ENCODE measurements at regions not wholly inside any gene's neighbourhood (a gene's known extent, or its start where the extent isn't known, plus 50 kb on each side); places are given as distances from the start of the nearest gene placed in this dataset.

GRCh38 chr10:20634839-20635238, 262.3 kb downstream of the NEBL start:
- no peaks in the 10 kb centered on the region for H3K27me3 ChIP-seq
- no peak overlapping the region for H3K27ac ChIP-seq
- no peak for DNase-seq
- no peak for ATAC-seq
- no peaks in the 10 kb centered on the region for H3K36me3 ChIP-seq
- no peak overlapping the region for H3K4me3 ChIP-seq
- peaks cover 0 to 3% of the 10 kb centered on the region in 2 donors for H3K9me3 ChIP-seq
- H3K4me1 ChIP-seq: no peaks in the 10 kb centered on the region
- no peak for TF ChIP-seq CTCF (IDR thresholded peaks at IDR 0.05)
- intact Hi-C loops (cut with DNase I): no loop called here

- DNase-seq (no peak), ATAC-seq (no peak)
- Histone ChIP-seq H3K27ac (no peak overlapping the region), H3K27me3 (no peaks in the 10 kb centered on the region), H3K4me1 (no peaks in the 10 kb centered on the region), H3K36me3 (no peaks in the 10 kb centered on the region), H3K9me3 (no peaks in the 10 kb centered on the region), H3K4me3 (no peak overlapping the region)
- intact Hi-C loops (cut with DNase I): no loop called here
- TF ChIP-seq CTCF (IDR thresholded peaks at IDR 0.05): no peak
Observed at GRCh38 chr10:20633714-20634113, 263.4 kb downstream of the NEBL start.

GRCh38 chr10:20632696-20633095, 264.4 kb downstream of the NEBL start:
- H3K4me1 ChIP-seq: no peaks in the 10 kb centered on the region
- ATAC-seq: no peak
- H3K9me3 ChIP-seq: no peaks in the 10 kb centered on the region
- no peak for DNase-seq
- H3K27ac ChIP-seq: no peak overlapping the region
- no peaks in the 10 kb centered on the region for H3K36me3 ChIP-seq
- intact Hi-C loops (cut with DNase I): no loop called here
- H3K27me3 ChIP-seq: no peaks in the 10 kb centered on the region
- no peak for TF ChIP-seq CTCF (IDR thresholded peaks at IDR 0.05)
- H3K4me3 ChIP-seq: no peak overlapping the region

- ATAC-seq: no peak
- no peak for TF ChIP-seq CTCF (IDR thresholded peaks at IDR 0.05)
Observed at GRCh38 chr10:20631229-20631628, 265.9 kb downstream of the NEBL start.

GRCh38 chr10:20630092-20630643, 266.9 kb downstream of the NEBL start:
- Histone ChIP-seq H3K27ac (no peak overlapping the region), H3K27me3 (no peaks in the 10 kb centered on the region), H3K4me3 (no peak overlapping the region), H3K36me3 (no peaks in the 10 kb centered on the region), H3K4me1 (no peaks in the 10 kb centered on the region), H3K9me3 (no peaks in the 10 kb centered on the region)
- ATAC-seq (no peak), DNase-seq (no peak)
- TF ChIP-seq CTCF (IDR thresholded peaks at IDR 0.05): no peak
- intact Hi-C loops (cut with DNase I): no loop called here

More at GRCh38 chr10:20631229-20631628, 265.9 kb downstream of the NEBL start:
- DNase-seq: no peak
- H3K4me1 ChIP-seq: no peaks in the 10 kb centered on the region
- H3K27ac ChIP-seq: no peak overlapping the region
- H3K27me3 ChIP-seq: no peaks in the 10 kb centered on the region
- intact Hi-C loops (cut with DNase I): no loop called here
- H3K36me3 ChIP-seq: no peaks in the 10 kb centered on the region
- H3K4me3 ChIP-seq: no peak overlapping the region
- H3K9me3 ChIP-seq: no peaks in the 10 kb centered on the region

Data from left lung (tissue), 4 donors.